GM18519 (cell line): ENCODE measurements at regions not wholly inside any gene's neighbourhood (a gene's known extent, or its start where the extent isn't known, plus 50 kb on each side); places are given as distances from the start of the nearest gene placed in this dataset.

ENCODE experiments used
- ATAC-seq: cut with Tn5 transposase; IDR thresholded peaks from one replicate; pipeline ENCODE4 v1.9.1; 2021; ENCODE audit warnings: mild to moderate bottlenecking, moderate library complexity; ENCODE audit not compliant: unreplicated experiment, low FRiP score

GRCh38 chr5:158644301-158644700 is 455.4 kb downstream of the EBF1 start:
- no peak for ATAC-seq

GRCh38 chr5:158643840-158644239 is 455.9 kb downstream of the EBF1 start:
- ATAC-seq = no peak

- ATAC-seq = no peak
Observed at GRCh38 chr5:158642879-158643278, 456.8 kb downstream of the EBF1 start.

GRCh38 chr5:158641016-158641415 is 458.7 kb downstream of the EBF1 start:
- no peak for ATAC-seq

DNA sequence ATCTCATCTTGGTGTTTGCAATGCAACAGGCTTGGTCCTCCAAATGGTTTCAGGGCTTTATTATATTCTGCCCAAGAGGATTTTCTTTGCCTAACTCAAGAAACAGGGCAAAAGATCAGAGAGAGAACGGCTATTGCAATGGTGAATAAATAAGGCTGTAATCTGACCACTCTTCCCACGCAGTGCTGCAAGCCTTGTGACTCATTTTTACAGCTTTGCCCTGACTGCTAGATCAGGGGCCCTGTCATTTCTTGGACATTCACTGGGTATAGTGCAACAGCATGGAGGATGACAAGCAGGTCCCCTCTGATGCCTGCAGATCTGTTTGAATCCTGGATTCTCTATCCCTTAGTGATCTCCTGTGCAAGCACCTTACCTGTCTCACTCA is 459.1 kb downstream of the EBF1 start:
- no peak for ATAC-seq

GRCh38 chr5:158639881-158640592 is 459.7 kb downstream of the EBF1 start:
- no peak for ATAC-seq

DNA sequence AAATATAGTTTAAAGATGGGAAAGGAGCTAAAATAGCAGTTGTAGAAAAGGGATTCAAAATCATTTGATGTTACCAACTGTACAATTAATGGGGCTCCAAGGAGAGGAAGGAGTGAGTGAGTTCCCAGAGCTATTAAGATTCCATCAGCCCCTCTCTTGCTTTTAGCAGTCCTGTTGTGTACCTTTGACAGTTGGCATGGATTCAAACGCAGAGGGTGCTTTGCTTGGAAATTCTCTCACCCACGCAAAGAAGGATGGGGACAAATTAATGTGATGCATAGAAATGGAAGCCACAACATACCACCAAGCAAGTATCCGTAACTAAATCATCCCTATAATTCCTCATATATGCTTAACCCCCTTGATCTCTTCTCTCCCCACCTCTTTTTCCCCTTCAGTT is 461.3 kb downstream of the EBF1 start:
- no peak for ATAC-seq

DNA sequence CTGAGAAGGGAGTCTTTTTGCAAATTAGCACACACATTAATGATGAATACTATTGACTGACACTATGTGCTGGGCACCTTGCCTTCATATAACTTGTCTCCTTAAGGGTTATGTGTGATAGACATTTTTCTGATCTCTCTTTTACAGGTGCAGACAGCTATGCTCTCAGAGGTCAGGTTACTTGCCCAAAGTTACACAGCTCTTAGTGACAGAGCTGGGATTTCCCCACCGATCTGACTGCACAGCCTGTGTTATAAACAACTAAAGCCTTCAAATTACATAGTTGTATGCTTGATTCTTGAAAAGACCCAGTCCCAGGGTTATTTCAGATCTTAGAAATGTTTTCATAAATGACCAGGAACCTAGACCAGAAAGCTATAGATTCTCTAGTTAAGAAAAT is 462.7 kb downstream of the EBF1 start:
- no peak for ATAC-seq

DNA sequence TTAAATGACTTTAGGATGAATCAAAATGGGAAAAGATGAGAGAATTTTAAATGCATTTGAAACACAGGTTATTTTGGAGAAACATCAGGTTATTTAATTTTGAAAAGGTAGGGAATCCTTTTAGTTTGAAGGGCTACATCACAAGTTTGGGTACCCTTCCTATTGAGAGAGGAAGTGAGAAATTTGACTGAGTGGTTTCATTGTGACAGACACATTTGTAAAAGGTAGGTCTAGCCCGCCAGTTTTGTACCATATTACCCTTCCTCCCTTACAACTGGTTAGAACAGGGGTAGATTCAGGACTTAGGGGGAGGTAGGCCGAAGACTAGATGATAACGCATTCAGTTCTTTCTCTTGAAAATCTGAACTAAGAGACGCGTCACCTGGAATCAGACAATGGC is 464.2 kb downstream of the EBF1 start:
- no peak for ATAC-seq

GRCh38 chr5:158634714-158635113 is 465.0 kb downstream of the EBF1 start:
- no peak for ATAC-seq

DNA sequence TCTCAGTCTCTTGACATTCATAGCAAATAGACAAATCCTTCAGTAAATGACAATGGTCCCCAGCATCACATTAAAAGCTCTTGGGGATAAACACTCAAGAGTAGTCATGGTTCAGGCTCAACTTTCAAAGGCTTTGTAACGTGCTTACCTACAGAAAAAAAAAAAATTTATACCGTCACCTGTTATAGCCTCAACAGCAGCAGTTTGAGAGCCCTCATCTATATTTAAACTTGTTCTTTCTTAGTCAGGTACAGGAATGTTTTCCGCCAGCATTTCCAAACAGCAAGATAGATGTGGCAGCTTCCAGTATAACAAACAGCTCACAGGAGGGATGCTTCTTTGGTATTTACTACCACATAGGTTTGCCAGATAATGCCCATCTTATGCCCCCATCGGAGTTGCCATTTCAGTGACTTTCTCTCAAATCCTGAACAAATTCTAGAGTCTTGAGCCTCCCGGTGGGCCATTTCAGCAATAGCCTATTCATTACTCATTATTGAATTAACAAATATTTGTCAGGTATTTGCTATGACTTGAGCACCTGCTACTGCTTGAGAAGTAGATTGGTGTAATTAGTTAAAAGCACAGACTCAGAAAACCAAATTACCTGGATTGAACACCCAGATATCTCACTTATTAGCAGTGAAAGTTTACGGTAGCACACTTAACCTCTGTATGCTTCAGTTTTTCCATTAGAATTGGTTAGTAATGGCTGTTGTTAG is 470.0 kb downstream of the EBF1 start:
- no peak for ATAC-seq

DNA sequence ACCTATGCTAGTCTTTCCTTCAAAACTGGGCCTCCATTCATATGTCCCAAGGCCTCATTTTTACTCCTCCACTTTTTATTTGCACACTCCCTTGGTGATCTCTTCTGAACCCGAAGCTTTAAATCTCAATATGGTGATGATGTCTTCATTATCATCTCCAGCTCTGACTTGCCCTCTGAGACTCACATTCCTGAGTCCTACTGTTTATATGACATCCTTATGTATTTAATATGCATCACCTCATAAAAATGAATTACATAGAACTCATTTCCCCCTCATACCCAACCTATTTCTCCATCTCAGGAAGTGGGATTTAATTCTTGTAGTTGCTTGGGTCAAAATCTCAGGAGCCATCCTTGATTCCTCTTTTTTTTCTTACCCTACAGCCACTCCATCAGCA is 473.0 kb downstream of the EBF1 start:
- no peak for ATAC-seq

- no peak for ATAC-seq
Observed at GRCh38 chr5:158623971-158624370, 475.7 kb downstream of the EBF1 start.

DNA sequence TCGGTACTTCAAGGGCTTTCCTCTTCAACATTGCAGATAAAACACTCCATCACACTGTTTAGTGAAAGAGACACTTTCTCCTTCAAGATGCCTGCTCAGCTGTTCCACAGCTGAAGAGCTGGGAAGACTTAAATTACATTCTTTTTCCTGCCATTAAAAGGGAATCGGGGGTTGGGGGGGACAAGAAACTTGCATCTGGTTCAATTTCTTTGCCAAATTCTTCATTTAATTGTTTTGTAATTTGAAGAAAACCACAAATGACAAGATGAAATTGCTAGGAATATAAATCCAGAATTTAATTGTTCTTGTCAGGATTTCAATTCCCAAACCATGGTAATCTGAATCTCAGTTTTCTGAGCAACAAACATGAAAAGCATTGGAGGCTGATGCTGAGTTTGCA is 478.3 kb downstream of the EBF1 start:
- ATAC-seq = no peak

GRCh38 chr5:158619083-158619788 is 480.5 kb downstream of the EBF1 start:
- no peak for ATAC-seq

DNA sequence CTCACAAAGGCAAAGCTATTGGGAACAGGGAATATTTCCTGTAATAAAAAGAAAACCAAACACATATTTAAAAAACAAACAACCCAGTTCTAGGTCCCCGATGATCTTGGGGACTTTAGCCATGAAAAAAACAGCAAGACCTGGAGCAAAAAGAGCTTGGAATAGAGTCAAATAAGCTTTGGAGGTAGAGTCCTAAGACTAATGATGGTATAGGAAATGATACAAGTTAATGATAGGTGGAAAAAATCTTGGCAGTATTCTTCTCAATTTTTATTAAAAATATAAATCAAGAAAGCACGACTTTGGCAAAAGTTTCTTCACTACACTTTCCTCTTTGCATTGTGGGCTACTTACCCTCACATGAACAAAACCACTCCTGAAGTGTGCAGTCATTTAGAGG is 481.5 kb downstream of the EBF1 start:
- ATAC-seq = no peak

DNA sequence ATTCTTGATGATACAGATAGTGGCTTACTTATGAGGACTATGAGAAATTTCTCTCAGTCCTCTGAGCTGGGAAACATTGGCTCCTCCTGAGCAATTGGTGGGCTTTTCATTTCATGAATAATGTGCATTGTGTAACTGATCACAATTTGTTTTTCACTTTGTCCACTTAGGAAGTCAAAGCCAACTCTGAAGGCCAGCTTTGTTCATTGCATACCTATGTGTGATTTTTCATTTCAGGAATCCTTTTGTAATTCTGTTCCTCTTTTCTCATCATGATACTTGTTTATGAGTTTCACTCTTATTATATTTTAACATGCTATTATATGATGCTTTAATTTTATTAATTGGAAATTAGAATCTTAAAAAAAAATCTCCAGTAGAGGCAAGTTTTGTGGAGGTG is 483.0 kb downstream of the EBF1 start:
- ATAC-seq = no peak

- no peak for ATAC-seq
Observed at GRCh38 chr5:158614951-158615350, 484.8 kb downstream of the EBF1 start.

GRCh38 chr5:158611581-158611980 is 488.1 kb downstream of the EBF1 start:
- no peak for ATAC-seq

DNA sequence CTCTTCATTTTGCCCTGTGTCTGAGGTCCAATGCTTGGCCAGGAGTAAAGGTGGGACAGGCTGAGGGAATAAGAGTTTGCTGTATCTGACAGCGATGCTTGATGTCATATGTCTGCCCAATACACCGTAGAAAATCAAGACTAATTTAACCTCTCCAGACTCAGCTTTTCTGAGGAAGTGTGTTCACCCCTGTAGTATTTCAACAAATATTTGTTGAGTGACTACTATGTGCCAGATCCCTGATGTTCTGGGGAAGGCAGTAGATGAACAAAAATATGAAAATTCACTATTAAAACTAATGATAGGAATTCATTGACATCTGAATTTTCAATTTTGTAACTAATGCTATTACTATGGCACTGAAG is 489.7 kb downstream of the EBF1 start:
- ATAC-seq = no peak

GRCh38 chr5:158609333-158610050 is 490.2 kb downstream of the EBF1 start:
- no peak for ATAC-seq
